Ovary (tissue), 3 donors: ENCODE measurements at regions not wholly inside any gene's neighbourhood (a gene's known extent, or its start where the extent isn't known, plus 50 kb on each side); places are given as distances from the start of the nearest gene placed in this dataset.

Source experiments
- EP300 ChIP-seq: sonication (generic); formaldehyde crosslinking; IDR thresholded peaks from one replicate; pipeline ENCODE4 v1.6.1; 2017; ENCODE audit warnings: antibody characterized with exemption
- TF ChIP-seq, protein P1 (sequence below), 3 donors: fragments of 450-650 bp in 2 of 3; fragments of 200-600 bp in 1 of 3; IDR thresholded peaks; one replicate each; pipeline versions ENCODE4 v1.5.1 to v1.8.0; 2016 to 2022; ENCODE audit warnings: antibody characterized with exemption in 3 of 3, mild to moderate bottlenecking in 1 of 3
- donor health status: DM: no; HTN: no; CAD: no.

GRCh38 chr17:22517716-22518115, 825.4 kb downstream of the KCNJ18 start:
- TF ChIP-seq, protein P1, sequence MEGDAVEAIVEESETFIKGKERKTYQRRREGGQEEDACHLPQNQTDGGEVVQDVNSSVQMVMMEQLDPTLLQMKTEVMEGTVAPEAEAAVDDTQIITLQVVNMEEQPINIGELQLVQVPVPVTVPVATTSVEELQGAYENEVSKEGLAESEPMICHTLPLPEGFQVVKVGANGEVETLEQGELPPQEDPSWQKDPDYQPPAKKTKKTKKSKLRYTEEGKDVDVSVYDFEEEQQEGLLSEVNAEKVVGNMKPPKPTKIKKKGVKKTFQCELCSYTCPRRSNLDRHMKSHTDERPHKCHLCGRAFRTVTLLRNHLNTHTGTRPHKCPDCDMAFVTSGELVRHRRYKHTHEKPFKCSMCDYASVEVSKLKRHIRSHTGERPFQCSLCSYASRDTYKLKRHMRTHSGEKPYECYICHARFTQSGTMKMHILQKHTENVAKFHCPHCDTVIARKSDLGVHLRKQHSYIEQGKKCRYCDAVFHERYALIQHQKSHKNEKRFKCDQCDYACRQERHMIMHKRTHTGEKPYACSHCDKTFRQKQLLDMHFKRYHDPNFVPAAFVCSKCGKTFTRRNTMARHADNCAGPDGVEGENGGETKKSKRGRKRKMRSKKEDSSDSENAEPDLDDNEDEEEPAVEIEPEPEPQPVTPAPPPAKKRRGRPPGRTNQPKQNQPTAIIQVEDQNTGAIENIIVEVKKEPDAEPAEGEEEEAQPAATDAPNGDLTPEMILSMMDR (IDR thresholded peaks at IDR 0.05) = no peak
- TF ChIP-seq EP300 = no peak
